ENCODE measurements at regions not wholly inside any gene's neighbourhood (a gene's known extent, or its start where the extent isn't known, plus 50 kb on each side); places are given as distances from the start of the nearest gene placed in this dataset.

DNA sequence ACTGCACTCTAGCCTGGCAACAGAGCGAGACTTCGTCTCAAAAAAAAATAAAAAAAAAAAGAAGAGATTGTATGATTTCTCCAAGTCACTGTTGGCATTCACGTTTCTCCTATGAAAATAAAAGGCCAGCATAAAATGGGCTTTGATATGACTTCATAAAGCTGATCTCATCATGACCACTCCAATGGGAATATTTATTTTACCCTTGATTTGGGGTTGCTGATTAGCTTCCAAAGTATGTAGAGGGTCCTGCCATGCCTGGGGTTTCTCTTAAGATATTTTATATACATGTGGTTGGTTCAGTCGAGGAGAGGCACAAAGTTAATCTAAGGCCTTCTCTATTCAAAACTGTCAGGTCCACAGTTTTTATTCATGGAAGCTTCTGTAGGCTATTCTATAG is 247.0 kb upstream of the TNC start:
- TF ChIP-seq CTCF (optimal IDR thresholded peaks at IDR 0.05 in 1 of 3, IDR thresholded peaks at IDR 0.05 in 1 of 3, conservative IDR thresholded peaks at IDR 0.05 in 1 of 3; ENCODE audit: extremely low read depth in 1 of 3, insufficient read depth in 2 of 3, low read length in 3 of 3) (no peak), EZH2 (IDR thresholded peaks at IDR 0.05; ENCODE audit: low read length) (no peak)
